ENCODE measurements at regions not wholly inside any gene's neighbourhood (a gene's known extent, or its start where the extent isn't known, plus 50 kb on each side); places are given as distances from the start of the nearest gene placed in this dataset.

DNA sequence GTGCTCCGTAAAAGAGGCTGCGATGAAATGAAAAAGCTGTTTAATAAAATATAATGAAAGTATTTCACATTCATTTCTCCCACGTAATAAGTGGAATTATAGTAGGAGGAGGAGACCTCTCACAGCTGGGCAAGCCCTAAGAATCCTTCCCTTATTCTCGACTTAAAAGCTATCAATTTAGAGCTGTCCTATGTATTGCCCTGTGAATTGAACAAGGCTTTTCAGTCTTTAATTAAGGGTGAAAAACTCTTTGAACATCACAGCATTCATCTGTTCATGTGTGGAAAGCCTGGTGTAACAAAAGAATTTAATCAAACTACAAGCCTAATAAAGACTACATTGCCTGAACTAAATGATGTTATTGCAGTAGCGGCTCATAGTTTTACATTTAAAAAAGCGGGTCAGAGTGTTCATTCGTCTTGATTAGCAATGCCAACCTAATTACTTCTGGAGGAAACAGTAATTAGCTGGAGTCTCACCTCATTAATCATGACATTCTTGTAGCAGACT, 142.0 kb downstream of the ETNK1 start:
- no peak overlapping the region for H3K27ac Mint-ChIP-seq
- Histone ChIP-seq H3K4me3 (ENCODE audit: low read length) (no peak overlapping the region), H3K27me3 (ENCODE audit: control insufficient read depth, insufficient read depth, low read length) (no peaks in the 10 kb centered on the region), H3K27ac (ENCODE audit: low read length) (no peak overlapping the region), H3K9me3 (ENCODE audit: control insufficient read depth, insufficient read depth, low read length) (no peaks in the 10 kb centered on the region), H3K36me3 (ENCODE audit: control insufficient read depth, insufficient read depth, low read length) (no peaks in the 10 kb centered on the region), H3K4me1 (ENCODE audit: control insufficient read depth, insufficient read depth, low read length) (no peaks in the 10 kb centered on the region)
- no peaks in the 10 kb centered on the region for H3K9me3 Mint-ChIP-seq
- no peaks in the 10 kb centered on the region for H3K4me1 Mint-ChIP-seq
- TF ChIP-seq, protein P1, sequence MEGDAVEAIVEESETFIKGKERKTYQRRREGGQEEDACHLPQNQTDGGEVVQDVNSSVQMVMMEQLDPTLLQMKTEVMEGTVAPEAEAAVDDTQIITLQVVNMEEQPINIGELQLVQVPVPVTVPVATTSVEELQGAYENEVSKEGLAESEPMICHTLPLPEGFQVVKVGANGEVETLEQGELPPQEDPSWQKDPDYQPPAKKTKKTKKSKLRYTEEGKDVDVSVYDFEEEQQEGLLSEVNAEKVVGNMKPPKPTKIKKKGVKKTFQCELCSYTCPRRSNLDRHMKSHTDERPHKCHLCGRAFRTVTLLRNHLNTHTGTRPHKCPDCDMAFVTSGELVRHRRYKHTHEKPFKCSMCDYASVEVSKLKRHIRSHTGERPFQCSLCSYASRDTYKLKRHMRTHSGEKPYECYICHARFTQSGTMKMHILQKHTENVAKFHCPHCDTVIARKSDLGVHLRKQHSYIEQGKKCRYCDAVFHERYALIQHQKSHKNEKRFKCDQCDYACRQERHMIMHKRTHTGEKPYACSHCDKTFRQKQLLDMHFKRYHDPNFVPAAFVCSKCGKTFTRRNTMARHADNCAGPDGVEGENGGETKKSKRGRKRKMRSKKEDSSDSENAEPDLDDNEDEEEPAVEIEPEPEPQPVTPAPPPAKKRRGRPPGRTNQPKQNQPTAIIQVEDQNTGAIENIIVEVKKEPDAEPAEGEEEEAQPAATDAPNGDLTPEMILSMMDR (IDR thresholded peaks at IDR 0.05): no peak
- intact Hi-C loops (cut with micrococcal nuclease): no loop called here
- no peak overlapping the region for H3K4me3 Mint-ChIP-seq
- ATAC-seq (no peak), DNase-seq (no peak)
- 96% methylated on average over 3 of the region's 7 CpGs for WGBS (ENCODE audit: insufficient coverage)
- no peaks in the 10 kb centered on the region for H3K36me3 Mint-ChIP-seq
- H3K27me3 Mint-ChIP-seq (ENCODE audit: low read depth in 2 of 2): peaks cover 3 to 5% of the 10 kb centered on the region in 2 donors

GRCh38 chr12:22781339-22781738, 156.4 kb downstream of the ETNK1 start:
- TF ChIP-seq, protein P1 (IDR thresholded peaks at IDR 0.05): no peak
- no peaks in the 10 kb centered on the region for H3K27me3 Mint-ChIP-seq (ENCODE audit: low read depth in 2 of 2)
- H3K36me3 ChIP-seq (ENCODE audit: control insufficient read depth, insufficient read depth, low read length): no peaks in the 10 kb centered on the region
- H3K27me3 ChIP-seq (ENCODE audit: control insufficient read depth, insufficient read depth, low read length): peaks cover 3% of the 10 kb centered on the region
- H3K27ac Mint-ChIP-seq: no peak overlapping the region
- H3K4me3 Mint-ChIP-seq: no peak overlapping the region
- peaks cover 0 to 2% of the 10 kb centered on the region in 2 donors for H3K9me3 Mint-ChIP-seq
- 90% methylated on average over 3 of the region's 3 CpGs for WGBS (ENCODE audit: insufficient coverage)
- no peak overlapping the region for H3K4me3 ChIP-seq (ENCODE audit: low read length)
- no peak overlapping the region for H3K27ac ChIP-seq (ENCODE audit: low read length)
- H3K4me1 Mint-ChIP-seq: no peaks in the 10 kb centered on the region
- intact Hi-C loops (cut with micrococcal nuclease): no loop called here
- H3K9me3 ChIP-seq (ENCODE audit: control insufficient read depth, insufficient read depth, low read length): no peaks in the 10 kb centered on the region
- DNase-seq (no peak), ATAC-seq (no peak)
- H3K36me3 Mint-ChIP-seq: no peaks in the 10 kb centered on the region
- H3K4me1 ChIP-seq (ENCODE audit: control insufficient read depth, insufficient read depth, low read length): no peaks in the 10 kb centered on the region

DNA sequence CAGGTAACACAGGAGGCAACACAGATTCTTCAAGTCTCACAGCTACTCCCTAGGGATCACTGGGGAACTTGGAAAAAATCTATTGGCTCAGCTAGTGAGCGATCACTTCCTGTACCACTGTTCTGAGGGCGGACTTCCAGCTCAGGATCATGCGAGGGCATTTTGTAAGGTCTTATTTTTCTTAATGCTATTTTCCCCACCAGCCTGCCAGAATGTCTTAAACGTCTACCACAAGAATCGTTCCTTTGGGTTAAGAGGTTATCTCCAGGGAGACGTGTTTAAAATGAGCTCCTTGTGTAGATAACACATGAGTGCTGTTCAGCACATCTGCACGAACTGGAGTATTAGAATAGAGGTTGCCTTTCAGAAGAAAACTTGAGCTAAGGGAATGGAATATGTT, 162.6 kb downstream of the ETNK1 start:
- Mint-ChIP-seq H3K36me3 (no peaks in the 10 kb centered on the region), H3K27me3 (ENCODE audit: low read depth in 2 of 2) (peaks cover 0 to 8% of the 10 kb centered on the region in 2 donors), H3K9me3 (peaks cover 2 to 4% of the 10 kb centered on the region in 2 donors), H3K4me1 (no peaks in the 10 kb centered on the region), H3K27ac (no peak overlapping the region), H3K4me3 (no peak overlapping the region)
- no peaks in the 10 kb centered on the region for H3K9me3 ChIP-seq (ENCODE audit: control insufficient read depth, insufficient read depth, low read length)
- no peak overlapping the region for H3K27ac ChIP-seq (ENCODE audit: low read length)
- TF ChIP-seq, protein P1 (IDR thresholded peaks at IDR 0.05): no peak
- no peaks in the 10 kb centered on the region for H3K27me3 ChIP-seq (ENCODE audit: control insufficient read depth, insufficient read depth, low read length)
- 92% methylated on average over 7 of the region's 7 CpGs for WGBS (ENCODE audit: insufficient coverage)
- H3K4me3 ChIP-seq (ENCODE audit: low read length): no peak overlapping the region
- no peak for DNase-seq
- no peaks in the 10 kb centered on the region for H3K36me3 ChIP-seq (ENCODE audit: control insufficient read depth, insufficient read depth, low read length)
- intact Hi-C loops (cut with micrococcal nuclease): no loop called here
- ATAC-seq: no peak
- H3K4me1 ChIP-seq (ENCODE audit: control insufficient read depth, insufficient read depth, low read length): no peaks in the 10 kb centered on the region

DNA sequence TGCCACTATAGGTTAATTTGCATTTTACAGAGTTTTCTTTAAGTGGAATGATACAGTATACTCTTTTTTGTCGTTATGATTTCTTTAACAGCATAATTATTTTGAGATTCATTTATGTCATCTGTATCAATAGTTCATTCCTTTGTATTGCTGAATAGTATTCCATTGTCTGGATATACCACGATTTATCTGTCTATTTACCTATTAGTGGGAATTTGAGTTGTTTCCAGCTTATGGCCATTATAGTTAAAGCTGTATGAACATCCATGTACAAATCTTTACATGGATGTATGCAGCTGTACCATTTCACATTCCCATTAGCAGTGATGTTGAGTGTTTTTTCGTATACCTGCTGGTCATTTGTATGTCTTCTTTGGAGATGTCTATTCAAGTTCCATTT, 163.9 kb downstream of the ETNK1 start:
- DNase-seq (no peak), ATAC-seq (no peak)
- 80% methylated on average over 1 of the region's 3 CpGs for WGBS (ENCODE audit: insufficient coverage)
- no peaks in the 10 kb centered on the region for H3K36me3 ChIP-seq (ENCODE audit: control insufficient read depth, insufficient read depth, low read length)
- no peaks in the 10 kb centered on the region for H3K4me1 ChIP-seq (ENCODE audit: control insufficient read depth, insufficient read depth, low read length)
- no peaks in the 10 kb centered on the region for H3K9me3 ChIP-seq (ENCODE audit: control insufficient read depth, insufficient read depth, low read length)
- H3K4me3 ChIP-seq (ENCODE audit: low read length): no peak overlapping the region
- no peak overlapping the region for H3K27ac ChIP-seq (ENCODE audit: low read length)
- no peak overlapping the region for H3K27ac Mint-ChIP-seq
- H3K27me3 Mint-ChIP-seq (ENCODE audit: low read depth in 2 of 2): peaks cover 0 to 8% of the 10 kb centered on the region in 2 donors
- H3K9me3 Mint-ChIP-seq: peaks cover 2 to 4% of the 10 kb centered on the region in 2 donors
- TF ChIP-seq, protein P1 (IDR thresholded peaks at IDR 0.05): no peak
- intact Hi-C loops (cut with micrococcal nuclease): no loop called here
- H3K4me3 Mint-ChIP-seq: no peak overlapping the region
- H3K36me3 Mint-ChIP-seq: no peaks in the 10 kb centered on the region
- no peaks in the 10 kb centered on the region for H3K4me1 Mint-ChIP-seq
- no peaks in the 10 kb centered on the region for H3K27me3 ChIP-seq (ENCODE audit: control insufficient read depth, insufficient read depth, low read length)
